ENCODE measurements at regions not wholly inside any gene's neighbourhood (a gene's known extent, or its start where the extent isn't known, plus 50 kb on each side); places are given as distances from the start of the nearest gene placed in this dataset.
A peak's percentile ranks its signal among the peaks of the same experiment; 100 is the strongest.

DNA sequence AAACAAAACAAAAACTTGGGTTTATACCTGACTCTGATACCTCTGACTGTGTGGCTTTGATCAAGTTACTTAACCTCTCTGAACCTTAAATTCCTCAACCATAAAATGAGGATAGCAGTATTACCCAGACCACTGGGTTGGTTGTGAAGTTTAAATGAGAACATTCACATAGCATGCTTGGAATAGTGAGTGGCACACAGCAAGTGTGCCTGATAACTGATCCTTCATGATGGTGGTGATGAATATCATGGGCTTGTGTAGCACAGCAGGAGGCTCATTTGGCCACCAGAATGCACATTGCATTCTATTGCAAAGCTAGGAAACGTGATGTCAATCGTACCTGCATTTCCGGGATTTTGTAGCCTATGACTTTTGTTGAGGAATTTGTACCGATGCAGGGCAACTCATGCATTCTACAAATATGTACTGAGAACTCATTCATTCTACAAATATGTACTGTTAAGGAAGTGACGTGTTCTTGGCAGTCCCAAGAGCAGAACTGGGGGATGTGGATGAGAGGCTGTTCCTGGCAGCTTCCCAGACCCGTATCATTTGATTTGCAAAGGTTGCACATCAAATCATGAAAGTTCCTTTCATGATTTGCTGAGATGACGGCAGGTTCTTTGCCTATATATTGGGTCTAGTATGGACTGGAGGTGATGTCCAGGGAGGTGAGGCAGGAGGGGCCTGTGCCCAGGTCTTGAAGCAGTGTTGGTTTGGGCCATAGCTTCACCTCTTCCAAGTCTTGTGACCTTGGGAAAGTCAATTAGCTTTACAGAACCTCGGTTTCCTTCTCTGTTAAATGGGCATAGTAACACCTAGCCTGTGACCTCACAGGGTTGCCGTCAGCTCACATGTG, 94.6 kb upstream of the SMNDC1 start:
- DNase-seq: no peak

DNA sequence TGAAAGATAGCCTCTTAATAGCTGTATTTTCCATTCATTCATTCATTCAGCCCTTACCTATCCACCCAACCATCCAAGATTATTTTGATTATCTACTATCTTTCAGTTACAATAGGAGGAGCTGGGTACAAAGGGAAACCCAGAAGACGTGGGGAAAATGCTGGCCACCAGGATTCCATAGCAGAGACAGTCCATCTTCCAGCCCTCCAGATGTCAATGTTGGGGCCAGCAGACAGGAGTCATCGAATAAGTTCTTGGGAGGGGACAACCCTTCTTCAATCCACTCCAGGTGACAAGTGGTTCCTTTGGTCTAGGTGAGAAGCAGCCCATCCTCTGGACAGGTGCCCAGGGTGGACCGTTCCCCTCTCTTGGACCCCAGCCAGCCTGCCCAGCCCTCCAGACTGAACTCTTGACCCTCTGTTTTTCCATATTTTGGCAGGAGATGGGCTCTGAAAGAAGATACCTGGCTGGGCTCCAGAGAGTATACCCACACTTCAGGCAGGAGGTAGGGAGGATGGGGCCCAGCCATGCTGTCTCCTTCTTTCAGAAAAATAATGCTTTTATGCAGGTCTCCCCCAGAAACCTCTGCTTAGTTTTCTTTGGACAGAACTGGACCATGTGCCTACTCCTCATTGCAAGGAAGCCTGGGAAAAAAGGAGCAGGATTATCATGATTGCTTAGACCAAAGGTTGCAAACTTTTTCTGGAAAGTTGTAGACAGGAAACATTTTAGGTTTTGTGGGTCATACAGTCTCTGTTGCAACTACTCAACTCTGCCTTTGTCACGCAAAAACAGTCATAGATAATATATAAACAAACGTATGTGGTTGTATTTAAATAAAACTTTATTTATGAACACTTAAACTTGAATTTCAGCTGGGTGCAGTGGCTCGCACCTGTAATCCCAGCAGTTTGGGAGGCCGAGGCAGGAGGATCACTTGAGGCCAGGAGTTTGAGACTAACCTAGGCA, 95.5 kb upstream of the SMNDC1 start:
- no peak for DNase-seq

- no peak for DNase-seq
These were observed 96.2 kb upstream of the DUSP5 start for GRCh38 chr10:110401401-110402076.

DNA sequence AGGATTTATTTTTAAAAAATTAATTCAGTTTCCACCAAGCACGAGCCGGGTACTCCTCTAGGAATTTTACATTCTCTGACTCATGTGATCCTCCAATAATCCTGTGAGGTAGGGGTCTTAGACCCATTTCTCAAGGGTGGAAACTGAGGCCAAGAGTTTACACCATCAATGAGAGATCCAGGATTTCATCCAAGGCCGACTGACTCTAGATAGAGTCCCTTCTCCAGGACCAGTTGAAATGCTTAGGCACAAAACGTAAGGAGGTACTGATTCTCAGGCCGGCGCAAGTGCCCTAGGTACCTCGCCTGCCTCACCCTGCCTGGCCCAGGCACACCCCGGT, 95.7 kb upstream of the DUSP5 start:
- no peak for DNase-seq

GRCh38 chr10:110403593-110403992, 94.1 kb upstream of the DUSP5 start:
- no peak for DNase-seq

- no peak for DNase-seq
These were observed 93.3 kb upstream of the DUSP5 start for GRCh38 chr10:110404413-110404812.

DNA sequence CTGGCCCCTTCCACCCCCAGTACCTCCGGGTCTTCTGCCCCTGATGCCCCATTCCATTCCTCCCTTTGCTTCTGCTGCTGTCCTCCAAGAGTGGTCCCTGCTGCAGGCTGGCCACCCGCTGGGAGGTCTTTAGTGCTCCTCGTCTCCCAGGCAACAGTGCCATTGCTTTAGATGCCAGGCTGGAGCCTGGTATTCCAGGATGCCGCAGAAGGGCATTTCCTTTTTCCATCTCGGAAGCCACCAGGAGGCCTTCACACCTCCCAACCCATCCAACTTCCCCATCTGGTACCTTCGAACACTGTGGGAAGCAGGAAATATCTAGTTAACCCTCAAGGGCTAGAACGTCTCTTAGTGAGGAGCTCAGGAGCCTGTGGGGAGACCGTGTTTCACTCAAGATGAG, 92.9 kb upstream of the DUSP5 start:
- DNase-seq: no peak

DNA sequence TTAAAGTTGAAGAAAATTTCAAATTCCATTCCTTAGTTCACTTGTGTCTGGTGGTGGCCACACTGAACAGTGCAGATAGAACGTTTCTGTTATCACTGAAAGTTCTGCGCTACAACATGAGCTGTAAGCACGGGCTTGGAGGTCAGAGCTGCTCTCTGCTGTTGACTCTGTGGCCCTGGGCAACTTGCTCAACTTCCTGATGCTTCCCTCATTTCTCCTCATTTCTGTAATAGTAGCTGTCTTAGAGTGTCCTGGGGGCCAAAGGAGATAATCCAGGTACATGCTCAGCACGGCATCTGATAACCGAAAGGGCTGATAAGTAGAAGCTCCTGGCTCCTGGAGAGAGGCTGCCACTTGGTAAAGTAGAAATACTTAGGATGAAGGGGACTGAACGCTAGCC, 92.3 kb upstream of the DUSP5 start:
- no peak for DNase-seq

GRCh38 chr10:110407301-110408170, 90.2 kb upstream of the DUSP5 start:
- DNase-seq: no peak

- DNase-seq: no peak
These were observed 89.4 kb upstream of the DUSP5 start for GRCh38 chr10:110408203-110408871.

GRCh38 chr10:110408943-110409342, 88.8 kb upstream of the DUSP5 start:
- no peak for DNase-seq

DNA sequence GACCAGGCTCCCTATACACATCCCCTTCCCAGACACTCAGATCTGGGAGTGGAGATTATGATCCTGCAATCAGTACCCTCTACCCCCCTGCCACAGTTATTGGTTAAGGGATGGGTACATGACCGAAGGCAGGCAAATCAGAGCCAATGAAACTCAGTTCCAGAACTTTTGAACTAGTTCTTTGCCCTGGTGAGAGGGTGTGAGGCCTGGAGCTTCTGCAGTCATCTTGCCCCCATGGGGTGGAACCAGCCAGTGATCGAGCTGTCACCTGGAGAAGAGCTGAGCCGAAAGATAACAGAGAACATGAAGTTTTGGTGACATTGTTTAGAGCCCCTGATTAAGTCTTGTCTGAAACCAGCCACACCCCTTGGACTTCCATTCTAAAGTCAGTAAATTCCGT, 88.2 kb upstream of the DUSP5 start:
- DNase-seq: no peak

- DNase-seq: no peak
These were observed 87.8 kb upstream of the DUSP5 start for GRCh38 chr10:110409926-110410325.

- DNase-seq: no peak
These were observed 87.2 kb upstream of the DUSP5 start for GRCh38 chr10:110410329-110411046.

- no peak for DNase-seq
These were observed 86.7 kb upstream of the DUSP5 start for GRCh38 chr10:110411047-110411410.

DNA sequence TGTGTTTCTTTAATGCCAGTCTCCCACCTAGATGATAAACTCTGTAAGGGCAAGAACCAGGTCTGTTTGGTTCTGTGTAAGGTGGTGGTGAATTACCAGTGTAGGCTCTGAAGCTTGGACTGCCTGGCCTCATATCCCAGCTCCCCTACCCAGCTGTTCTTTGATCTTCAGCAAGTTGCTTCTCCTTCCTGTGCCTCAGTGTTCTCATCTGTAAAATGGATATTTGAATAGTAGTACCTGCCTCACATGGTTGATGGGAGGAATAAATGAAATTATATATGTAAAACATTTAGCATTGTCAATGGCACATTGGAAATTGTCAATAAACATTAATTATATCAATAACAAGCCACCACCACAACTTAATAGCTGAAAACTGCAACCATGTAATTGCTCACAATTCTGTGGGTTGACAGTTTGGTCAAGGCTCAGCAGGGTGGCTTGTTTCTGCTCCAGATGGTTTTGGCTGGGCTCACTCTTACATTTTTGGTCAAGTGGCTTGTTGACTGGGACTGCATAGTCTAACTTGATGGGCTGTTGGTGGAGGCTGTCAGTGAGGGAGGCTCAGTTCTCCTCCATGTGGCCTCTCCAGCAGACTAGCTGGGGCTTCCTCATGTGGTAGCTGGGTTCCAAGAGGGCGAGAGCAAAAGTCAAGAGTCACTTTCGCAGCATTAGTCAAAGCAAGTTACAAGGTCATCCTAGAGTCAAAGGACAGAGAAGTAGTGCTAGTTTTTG, 84.5 kb upstream of the DUSP5 start:
- no peak for DNase-seq

DNA sequence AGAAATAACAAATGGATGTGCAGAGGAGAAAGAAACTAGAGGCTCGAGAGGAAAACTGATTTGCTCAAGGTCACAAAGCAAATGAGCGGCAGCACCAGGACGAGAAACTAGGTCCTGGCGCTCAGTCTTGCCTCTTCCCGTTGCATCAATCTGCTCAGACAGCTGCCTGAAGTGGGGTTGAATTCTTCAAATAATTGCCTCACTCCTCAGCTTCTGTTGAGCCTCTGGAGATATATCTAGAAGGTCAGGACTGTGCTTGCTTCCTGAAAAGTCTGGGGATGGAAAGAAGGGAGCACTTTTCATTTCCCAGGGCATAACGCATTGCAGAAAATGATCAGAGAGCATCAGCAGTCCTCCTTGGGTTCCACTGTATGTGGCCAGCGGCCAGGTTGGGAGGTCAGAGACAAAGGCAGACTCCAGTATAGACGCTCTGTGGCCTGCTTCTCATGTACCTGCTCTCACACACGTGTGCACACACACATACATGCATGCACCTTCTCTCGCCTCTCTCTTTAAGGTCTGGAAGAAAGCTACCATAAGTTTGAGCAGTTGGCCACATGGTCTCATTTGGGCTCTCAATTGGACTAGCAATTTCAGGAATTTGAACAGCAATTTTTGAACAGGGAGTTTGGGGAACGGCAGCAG, 83.7 kb upstream of the DUSP5 start:
- DNase-seq: peak; percentile 72

DNA sequence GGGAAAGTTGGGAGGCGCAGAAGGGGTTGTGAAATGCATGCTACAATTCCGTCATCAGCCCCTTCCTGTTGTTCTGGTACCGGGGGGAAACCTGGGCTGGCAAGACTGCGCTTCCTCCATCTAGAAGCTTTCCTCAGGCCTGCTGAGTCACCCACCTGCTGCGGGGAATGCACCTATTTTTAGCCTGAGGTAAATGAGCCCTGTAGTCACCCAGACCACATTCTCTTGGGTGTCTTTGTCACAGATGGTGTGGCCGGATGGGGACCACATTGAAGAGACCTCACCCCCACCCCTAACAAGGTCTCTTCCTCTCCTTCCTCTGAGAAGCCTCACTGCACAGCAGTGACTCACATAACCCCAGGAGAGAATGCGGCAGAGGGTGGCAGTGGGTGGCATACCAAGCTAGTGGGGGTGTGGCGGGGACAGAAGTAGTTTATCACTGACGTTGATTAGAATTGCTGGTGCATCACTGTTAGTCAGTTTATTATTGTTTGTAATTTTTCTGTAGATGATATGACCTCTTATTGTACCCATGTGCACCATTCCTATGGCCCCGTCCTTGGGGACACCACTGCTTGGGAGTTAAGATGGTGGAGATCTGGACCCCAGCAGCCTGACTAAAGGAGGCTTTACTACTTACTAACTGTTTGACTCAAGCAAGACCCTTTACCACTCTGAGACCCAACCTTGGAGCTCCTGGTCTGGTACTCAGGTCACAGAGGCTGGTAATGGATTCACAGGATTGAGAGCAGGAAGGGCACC, 83.0 kb upstream of the DUSP5 start:
- peak; percentile 72 for DNase-seq

GRCh38 chr10:110415809-110416208, 81.9 kb upstream of the DUSP5 start:
- no peak for DNase-seq

Data from KG1 (cell line).